ENCODE measurements at regions not wholly inside any gene's neighbourhood (a gene's known extent, or its start where the extent isn't known, plus 50 kb on each side); places are given as distances from the start of the nearest gene placed in this dataset.

DNA sequence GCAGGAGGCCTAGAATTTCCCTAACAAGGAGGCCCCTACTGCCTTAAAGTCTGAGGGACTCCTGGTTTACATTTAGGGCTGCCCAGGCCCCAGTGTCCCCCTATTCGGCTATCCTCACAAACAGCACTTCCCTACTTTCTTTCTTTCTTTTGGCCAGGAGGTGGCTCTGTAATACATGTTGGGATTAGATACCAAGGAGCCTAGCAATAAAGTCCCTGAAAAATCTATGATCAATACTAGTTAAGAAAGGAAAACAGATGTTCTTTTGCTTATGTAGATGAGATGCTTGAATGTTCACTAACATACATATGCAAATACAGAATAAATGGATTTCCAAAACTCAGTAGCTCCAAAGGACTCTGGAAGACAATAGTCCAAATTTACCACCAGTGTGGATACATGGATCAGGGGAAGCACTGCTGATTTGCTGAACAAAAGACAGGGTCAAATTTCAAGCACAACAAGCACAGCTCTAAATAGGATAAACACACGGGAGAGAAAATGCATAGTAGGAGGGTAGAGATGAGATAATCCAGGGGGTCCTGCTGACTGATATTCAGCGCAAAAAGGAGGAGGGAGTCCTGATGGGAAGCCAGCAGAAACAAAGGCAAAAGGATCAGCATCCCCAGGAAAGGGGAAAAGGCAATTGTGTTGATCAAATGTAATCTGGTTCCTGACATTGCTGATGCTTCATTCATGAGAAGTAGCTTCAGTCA, 240.0 kb downstream of the NUF2 start:
- peaks cover 5% of the 10 kb centered on the region for H3K9me3 ChIP-seq (ENCODE audit: low read depth, low read length, poor library complexity, severe bottlenecking)
- peak overlapping the region; percentile 85 for H3K27ac ChIP-seq (ENCODE audit: low read depth, low read length, poor library complexity, severe bottlenecking)
- BruUV-seq (replicated peaks) = no TSS peak
- ChIA-PET CTCF (interaction anchor here (1.0 to 1.7 kb wide), 2 partner anchors 28 to 140 kb away, joined by 3 to 7 read pairs; no protein-coding TSS in a partner anchor), POLR2A (ENCODE audit: low non-redundant PET) (no interaction called here)
- H3K27me3 ChIP-seq (replicated peaks; ENCODE audit: insufficient read depth, low read depth, low read length, poor library complexity) = no peaks in the 10 kb centered on the region
- no peaks in the 10 kb centered on the region for H3K36me3 ChIP-seq (ENCODE audit: insufficient read depth, low read length, poor library complexity, severe bottlenecking)
- peak; percentile 85 for DNase-seq (ENCODE audit: low spot score)
- intact Hi-C loops (cut with micrococcal nuclease; ENCODE audit: unreplicated experiment) = loop anchor here (1.0 kb wide), 1 partner anchor 28 kb away; no protein-coding TSS in a partner anchor
- TF ChIP-seq, protein P1, sequence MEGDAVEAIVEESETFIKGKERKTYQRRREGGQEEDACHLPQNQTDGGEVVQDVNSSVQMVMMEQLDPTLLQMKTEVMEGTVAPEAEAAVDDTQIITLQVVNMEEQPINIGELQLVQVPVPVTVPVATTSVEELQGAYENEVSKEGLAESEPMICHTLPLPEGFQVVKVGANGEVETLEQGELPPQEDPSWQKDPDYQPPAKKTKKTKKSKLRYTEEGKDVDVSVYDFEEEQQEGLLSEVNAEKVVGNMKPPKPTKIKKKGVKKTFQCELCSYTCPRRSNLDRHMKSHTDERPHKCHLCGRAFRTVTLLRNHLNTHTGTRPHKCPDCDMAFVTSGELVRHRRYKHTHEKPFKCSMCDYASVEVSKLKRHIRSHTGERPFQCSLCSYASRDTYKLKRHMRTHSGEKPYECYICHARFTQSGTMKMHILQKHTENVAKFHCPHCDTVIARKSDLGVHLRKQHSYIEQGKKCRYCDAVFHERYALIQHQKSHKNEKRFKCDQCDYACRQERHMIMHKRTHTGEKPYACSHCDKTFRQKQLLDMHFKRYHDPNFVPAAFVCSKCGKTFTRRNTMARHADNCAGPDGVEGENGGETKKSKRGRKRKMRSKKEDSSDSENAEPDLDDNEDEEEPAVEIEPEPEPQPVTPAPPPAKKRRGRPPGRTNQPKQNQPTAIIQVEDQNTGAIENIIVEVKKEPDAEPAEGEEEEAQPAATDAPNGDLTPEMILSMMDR (conservative IDR thresholded peaks at IDR 0.05; ENCODE audit: low read depth, low read length) = peak; percentile 80
- no peak for TF ChIP-seq EZH2 (IDR thresholded peaks at IDR 0.05; ENCODE audit: borderline replicate concordance, low read depth, low read length, poor library complexity, severe bottlenecking)
- H3K4me1 ChIP-seq (ENCODE audit: insufficient read depth, low read length, poor library complexity, severe bottlenecking) = peaks cover 68% of the 10 kb centered on the region
- H3K4me3 ChIP-seq (ENCODE audit: low read depth, low read length, poor library complexity, severe bottlenecking) = no peak overlapping the region

DNA sequence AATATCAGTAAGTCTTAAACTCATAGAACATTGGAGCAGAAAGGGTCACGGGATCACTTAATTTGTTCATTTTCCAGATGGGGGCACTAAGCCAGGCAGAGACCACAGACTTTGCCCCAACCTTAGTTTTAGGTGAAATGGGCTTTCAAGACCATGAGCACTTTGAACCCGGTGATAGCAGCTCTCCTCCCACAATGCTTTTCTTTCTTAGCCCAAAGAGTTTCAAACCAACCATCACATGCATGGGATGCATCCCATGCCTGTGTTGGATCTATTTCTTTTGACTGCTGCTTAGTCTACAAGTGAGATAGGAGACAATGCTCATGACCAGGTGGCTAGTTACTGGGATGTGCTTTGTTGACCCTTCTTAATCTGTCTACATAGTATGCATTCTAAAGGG, 240.6 kb downstream of the NUF2 start:
- no peak for TF ChIP-seq EZH2 (IDR thresholded peaks at IDR 0.05; ENCODE audit: borderline replicate concordance, low read depth, low read length, poor library complexity, severe bottlenecking)
- TF ChIP-seq, protein P1 (conservative IDR thresholded peaks at IDR 0.05; ENCODE audit: low read depth, low read length) = no peak
- CTCF ChIA-PET = interaction anchor here (1.0 to 1.7 kb wide), 2 partner anchors 27 to 140 kb away, joined by 3 to 7 read pairs; no protein-coding TSS in a partner anchor
- Histone ChIP-seq H3K27me3 (replicated peaks; ENCODE audit: insufficient read depth, low read depth, low read length, poor library complexity) (no peaks in the 10 kb centered on the region), H3K9me3 (ENCODE audit: low read depth, low read length, poor library complexity, severe bottlenecking) (peaks cover 5% of the 10 kb centered on the region), H3K27ac (ENCODE audit: low read depth, low read length, poor library complexity, severe bottlenecking) (peak overlapping the region; percentile 85), H3K4me3 (ENCODE audit: low read depth, low read length, poor library complexity, severe bottlenecking) (no peak overlapping the region), H3K36me3 (ENCODE audit: insufficient read depth, low read length, poor library complexity, severe bottlenecking) (no peaks in the 10 kb centered on the region), H3K4me1 (ENCODE audit: insufficient read depth, low read length, poor library complexity, severe bottlenecking) (peaks cover 73% of the 10 kb centered on the region)
- no peak for DNase-seq (ENCODE audit: low spot score)
- TSS peak; percentile 61 for BruUV-seq (replicated peaks)
- POLR2A ChIA-PET (ENCODE audit: low non-redundant PET) = no interaction called here
- intact Hi-C loops (cut with micrococcal nuclease; ENCODE audit: unreplicated experiment) = loop anchor here (1.0 kb wide), 1 partner anchor 27 kb away; no protein-coding TSS in a partner anchor

DNA sequence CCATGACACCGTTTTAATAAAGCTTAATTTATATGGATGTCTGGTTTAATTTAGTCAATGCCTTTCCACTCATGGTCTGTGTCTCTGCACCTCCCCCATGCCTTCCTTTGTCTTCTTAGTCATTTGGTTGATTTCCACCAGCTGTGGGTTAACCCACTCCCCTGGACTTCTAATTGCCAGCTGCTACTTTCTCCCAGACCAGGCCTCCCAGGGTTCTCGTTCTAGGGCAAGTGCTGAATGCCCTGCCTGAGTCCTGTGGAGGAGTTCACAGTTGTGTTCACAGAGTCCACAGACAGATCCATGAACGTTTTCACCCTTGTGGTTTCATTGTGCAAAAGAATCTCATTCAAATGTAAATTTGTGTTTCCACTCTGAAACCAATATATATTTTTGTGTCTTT, 243.4 kb downstream of the NUF2 start:
- Histone ChIP-seq H3K4me1 (ENCODE audit: insufficient read depth, low read length, poor library complexity, severe bottlenecking) (peaks cover 77% of the 10 kb centered on the region), H3K9me3 (ENCODE audit: low read depth, low read length, poor library complexity, severe bottlenecking) (peaks cover 5% of the 10 kb centered on the region), H3K27ac (ENCODE audit: low read depth, low read length, poor library complexity, severe bottlenecking) (peak overlapping the region; percentile 85), H3K27me3 (replicated peaks; ENCODE audit: insufficient read depth, low read depth, low read length, poor library complexity) (no peaks in the 10 kb centered on the region), H3K4me3 (ENCODE audit: low read depth, low read length, poor library complexity, severe bottlenecking) (no peak overlapping the region), H3K36me3 (ENCODE audit: insufficient read depth, low read length, poor library complexity, severe bottlenecking) (no peaks in the 10 kb centered on the region)
- POLR2A ChIA-PET (ENCODE audit: low non-redundant PET) = no interaction called here
- peak; percentile 75 for DNase-seq (ENCODE audit: low spot score)
- no TSS peak for BruUV-seq (replicated peaks)
- no peak for TF ChIP-seq EZH2 (IDR thresholded peaks at IDR 0.05; ENCODE audit: borderline replicate concordance, low read depth, low read length, poor library complexity, severe bottlenecking)
- TF ChIP-seq, protein P1 (conservative IDR thresholded peaks at IDR 0.05; ENCODE audit: low read depth, low read length) = no peak
- CTCF ChIA-PET = no interaction called here
- intact Hi-C loops (cut with micrococcal nuclease; ENCODE audit: unreplicated experiment) = no loop called here
